HepG2 (cell line): ENCODE measurements at regions not wholly inside any gene's neighbourhood (a gene's known extent, or its start where the extent isn't known, plus 50 kb on each side); places are given as distances from the start of the nearest gene placed in this dataset.

Source experiments
- BHLHE40 ChIP-seq: IDR thresholded peaks from 2 replicates; pipeline ENCODE4 v1.6.1; 2011; ENCODE audit warnings: low read length, improper control_type of control experiment
- JUND ChIP-seq: sonication (generic); formaldehyde crosslinking; IDR thresholded peaks from 2 replicates; pipeline ENCODE4 v1.8.0; 2022; ENCODE audit warnings: mild to moderate bottlenecking, missing genetic modification reagents
- NFE2L1 ChIP-seq: sonication (generic); formaldehyde crosslinking; IDR thresholded peaks from 2 replicates; pipeline ENCODE4 v1.4.0; 2020; ENCODE audit warnings: missing genetic modification reagents, mild to moderate bottlenecking, borderline replicate concordance
- NR3C1 ChIP-seq: sonication (generic); formaldehyde crosslinking; IDR thresholded peaks from 2 replicates; pipeline ENCODE4 v1.4.0; 2020; ENCODE audit warnings: missing genetic modification reagents
- TF ChIP-seq, protein P1 (sequence below): IDR thresholded peaks from 2 replicates; pipeline ENCODE4 v1.6.1; 2016; ENCODE audit warnings: low read depth, borderline replicate concordance
- TF ChIP-seq, protein P2 (sequence below): IDR thresholded peaks from 2 replicates; pipeline ENCODE4 v1.6.1; 2012; ENCODE audit warnings: inconsistent platforms
- TF ChIP-seq, protein P3 (sequence below), 2 experiments: sonication (generic) in 1 of 2; formaldehyde crosslinking in 1 of 2; IDR thresholded peaks; 2 replicates each; pipeline versions ENCODE4 v1.5.1 to v1.6.1; 2011 to 2020; ENCODE audit warnings: borderline replicate concordance in 1 of 2, low read depth in 1 of 2, low read length in 1 of 2, mild to moderate bottlenecking in 1 of 2, missing genetic modification reagents in 1 of 2, moderate library complexity in 1 of 2

DNA sequence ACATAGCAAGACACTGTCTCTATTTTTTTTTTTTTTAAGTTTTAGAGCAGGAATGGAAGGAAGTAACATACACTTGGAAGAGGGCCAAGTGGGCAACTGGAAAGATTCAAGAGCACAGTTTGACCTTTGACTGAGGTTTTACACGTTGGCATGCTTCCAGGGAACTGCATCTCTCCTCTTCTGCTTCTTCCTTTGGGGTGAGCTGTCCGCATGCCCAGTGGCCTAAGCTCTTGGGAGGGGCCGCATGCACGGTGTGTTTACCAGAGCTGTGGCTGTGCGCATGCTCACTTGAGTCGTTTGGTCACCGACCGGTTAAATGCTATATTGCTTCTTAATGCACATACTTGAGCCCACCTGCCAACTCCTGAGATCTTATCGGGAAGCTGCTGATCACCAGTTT is 727.7 kb downstream of the UQCRFS1 start:
- no peak for TF ChIP-seq NR3C1 (CRISPR knock-in tag)
- TF ChIP-seq, protein P1, sequence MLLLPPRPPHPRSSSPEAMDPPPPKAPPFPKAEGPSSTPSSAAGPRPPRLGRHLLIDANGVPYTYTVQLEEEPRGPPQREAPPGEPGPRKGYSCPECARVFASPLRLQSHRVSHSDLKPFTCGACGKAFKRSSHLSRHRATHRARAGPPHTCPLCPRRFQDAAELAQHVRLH (CRISPR knock-in tag) = no peak
- no peak for TF ChIP-seq NFE2L1 (CRISPR knock-in tag)
- no peak for TF ChIP-seq BHLHE40
- TF ChIP-seq, protein P2, sequence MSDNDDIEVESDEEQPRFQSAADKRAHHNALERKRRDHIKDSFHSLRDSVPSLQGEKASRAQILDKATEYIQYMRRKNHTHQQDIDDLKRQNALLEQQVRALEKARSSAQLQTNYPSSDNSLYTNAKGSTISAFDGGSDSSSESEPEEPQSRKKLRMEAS = no peak
- TF ChIP-seq JUND (CRISPR knock-in tag) = no peak
- TF ChIP-seq, protein P3, sequence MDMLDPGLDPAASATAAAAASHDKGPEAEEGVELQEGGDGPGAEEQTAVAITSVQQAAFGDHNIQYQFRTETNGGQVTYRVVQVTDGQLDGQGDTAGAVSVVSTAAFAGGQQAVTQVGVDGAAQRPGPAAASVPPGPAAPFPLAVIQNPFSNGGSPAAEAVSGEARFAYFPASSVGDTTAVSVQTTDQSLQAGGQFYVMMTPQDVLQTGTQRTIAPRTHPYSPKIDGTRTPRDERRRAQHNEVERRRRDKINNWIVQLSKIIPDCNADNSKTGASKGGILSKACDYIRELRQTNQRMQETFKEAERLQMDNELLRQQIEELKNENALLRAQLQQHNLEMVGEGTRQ (IDR thresholded peaks at IDR 0.05; ENCODE audit: low read depth, low read length) = no peak
- TF ChIP-seq, protein P3 (CRISPR knock-in tag; IDR thresholded peaks at IDR 0.05; ENCODE audit: borderline replicate concordance) = no peak
